ENCODE measurements at regions not wholly inside any gene's neighbourhood (a gene's known extent, or its start where the extent isn't known, plus 50 kb on each side); places are given as distances from the start of the nearest gene placed in this dataset.

- Histone ChIP-seq H3K27me3 (no peaks in the 10 kb centered on the region), H3K36me3 (no peaks in the 10 kb centered on the region), H3K9me3 (no peaks in the 10 kb centered on the region), H3K4me3 (ENCODE audit: low read depth, low read length) (no peak overlapping the region), H3K4me1 (no peaks in the 10 kb centered on the region)
- no peak for DNase-seq
- TF ChIP-seq CTCF (IDR thresholded peaks at IDR 0.05; ENCODE audit: low read depth, low read length), result no peak
Observed at GRCh38 chr1:24244519-24245268, 57.6 kb upstream of the IFNLR1 start.

GRCh38 chr1:24237750-24238395 lies 50.8 kb upstream of the IFNLR1 start:
- Histone ChIP-seq H3K4me1 (no peaks in the 10 kb centered on the region), H3K27me3 (no peaks in the 10 kb centered on the region), H3K4me3 (ENCODE audit: low read depth, low read length) (no peak overlapping the region), H3K36me3 (no peaks in the 10 kb centered on the region), H3K9me3 (no peaks in the 10 kb centered on the region)
- no peak for DNase-seq
- no peak for TF ChIP-seq CTCF (IDR thresholded peaks at IDR 0.05; ENCODE audit: low read depth, low read length)

- TF ChIP-seq CTCF (IDR thresholded peaks at IDR 0.05; ENCODE audit: low read depth, low read length), result no peak
- no peak for DNase-seq
- Histone ChIP-seq H3K4me1 (no peaks in the 10 kb centered on the region), H3K9me3 (no peaks in the 10 kb centered on the region), H3K4me3 (ENCODE audit: low read depth, low read length) (no peak overlapping the region), H3K27me3 (no peaks in the 10 kb centered on the region), H3K36me3 (no peaks in the 10 kb centered on the region)
Observed at GRCh38 chr1:24236789-24237371, 49.8 kb upstream of the IFNLR1 start.
